ENCODE measurements at regions not wholly inside any gene's neighbourhood (a gene's known extent, or its start where the extent isn't known, plus 50 kb on each side); places are given as distances from the start of the nearest gene placed in this dataset.
A peak's percentile ranks its signal among the peaks of the same experiment; 100 is the strongest.
"Not testable (repeated sequence)": the region's sequence is repeated elsewhere in the genome, so short reads cannot be mapped to it uniquely, and the experiment has no call there.

GRCh38 chr6:50463931-50464330, 249.4 kb upstream of the TFAP2D start:
- no peak for DNase-seq (ENCODE audit: low spot score)

- no peak for DNase-seq (ENCODE audit: low spot score)
Observed at GRCh38 chr6:50467931-50468330, 245.4 kb upstream of the TFAP2D start.

- no peak for DNase-seq (ENCODE audit: low spot score)
Observed at GRCh38 chr6:50471041-50471440, 242.3 kb upstream of the TFAP2D start.

DNA sequence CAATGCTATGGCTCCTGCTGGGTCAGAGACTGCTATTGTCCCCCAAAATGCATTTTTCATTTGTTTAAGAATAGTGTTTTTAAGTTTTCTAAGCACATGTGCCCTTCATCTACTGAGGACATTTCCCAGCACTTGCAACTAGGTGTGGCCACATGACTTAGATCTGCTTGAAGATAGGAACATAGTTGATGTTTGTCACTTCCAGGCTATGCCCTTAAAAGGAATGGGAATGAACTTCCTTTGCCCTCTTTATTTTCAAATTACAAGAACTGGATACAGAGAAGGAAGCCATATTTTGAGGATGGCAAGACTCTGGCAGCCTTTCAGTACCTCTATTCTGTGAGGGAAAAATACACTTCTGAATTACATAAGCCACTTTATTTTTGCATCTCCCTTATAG, 203.0 kb upstream of the TFAP2D start:
- no peak for DNase-seq (ENCODE audit: low spot score)

GRCh38 chr6:50520326-50521266, 192.7 kb upstream of the TFAP2D start:
- no peak for DNase-seq (ENCODE audit: low spot score)

DNA sequence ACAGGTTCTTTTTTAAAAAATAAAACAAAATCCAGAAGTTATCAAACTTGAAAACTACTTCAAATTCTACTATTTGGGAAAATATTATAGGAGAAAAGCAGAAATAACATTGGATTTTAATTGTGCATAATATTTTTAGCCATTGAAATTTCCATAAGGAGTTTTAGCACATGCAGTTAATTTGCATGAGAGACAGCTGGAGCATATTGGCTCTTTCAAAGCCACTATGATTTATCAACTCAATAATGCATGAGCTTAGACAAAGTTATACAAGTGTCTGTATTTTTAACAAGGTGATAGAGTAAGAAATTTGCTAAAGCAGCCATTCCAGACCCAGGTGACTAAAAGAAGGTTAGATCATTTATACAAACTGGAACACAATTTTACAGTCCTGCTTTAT, 189.0 kb upstream of the TFAP2D start:
- DNase-seq (ENCODE audit: low spot score) = no peak

GRCh38 chr6:50527985-50528384, 185.3 kb upstream of the TFAP2D start:
- no peak for DNase-seq (ENCODE audit: low spot score)

- DNase-seq (ENCODE audit: low spot score) = no peak
Observed at GRCh38 chr6:50539447-50539846, 173.9 kb upstream of the TFAP2D start.

- no peak for DNase-seq (ENCODE audit: low spot score)
Observed at GRCh38 chr6:50541941-50542340, 171.4 kb upstream of the TFAP2D start.

GRCh38 chr6:50543666-50544065, 169.7 kb upstream of the TFAP2D start:
- no peak for DNase-seq (ENCODE audit: low spot score)

DNA sequence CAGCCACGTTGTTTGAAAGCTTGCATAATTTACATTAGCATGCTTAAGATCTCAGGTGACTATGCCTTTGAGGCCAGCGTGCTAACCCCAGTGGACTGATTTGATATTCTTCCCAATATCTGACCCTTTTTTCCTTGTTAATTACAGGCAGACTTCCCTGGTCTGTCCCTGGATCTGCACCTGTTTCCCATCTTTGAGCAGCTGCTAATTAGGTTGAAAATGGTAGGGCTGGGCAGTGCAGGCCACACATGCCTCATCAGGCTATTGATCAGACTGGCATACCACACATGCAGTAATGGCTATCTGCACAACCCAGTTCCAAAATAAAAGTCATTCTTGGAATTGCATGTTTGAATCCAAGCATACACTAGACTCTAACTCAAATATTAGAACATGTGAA, 164.3 kb upstream of the TFAP2D start:
- no peak for DNase-seq (ENCODE audit: low spot score)

DNA sequence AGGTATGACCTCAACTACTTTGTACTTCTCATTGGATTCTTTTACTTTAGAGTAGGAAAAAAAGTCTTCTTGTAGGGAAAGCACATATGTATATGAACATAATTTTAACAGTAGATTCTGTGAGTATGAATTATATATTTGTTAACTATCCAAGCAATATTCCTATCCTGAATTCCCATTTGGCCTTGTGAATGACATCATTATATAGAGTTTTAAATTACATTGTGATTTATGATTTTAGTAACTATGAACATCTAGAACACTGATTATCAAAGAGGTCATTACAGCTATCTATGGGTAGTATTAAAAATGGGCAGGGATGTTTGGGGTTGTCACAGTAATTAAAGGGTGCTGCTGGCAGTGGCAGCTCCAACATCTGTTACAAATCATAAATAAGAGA, 163.9 kb upstream of the TFAP2D start:
- DNase-seq (ENCODE audit: low spot score) = no peak

- DNase-seq (ENCODE audit: low spot score) = no peak
Observed at GRCh38 chr6:50555982-50556381, 157.3 kb upstream of the TFAP2D start.

GRCh38 chr6:50565004-50565403, 148.3 kb upstream of the TFAP2D start:
- no peak for DNase-seq (ENCODE audit: low spot score)

DNA sequence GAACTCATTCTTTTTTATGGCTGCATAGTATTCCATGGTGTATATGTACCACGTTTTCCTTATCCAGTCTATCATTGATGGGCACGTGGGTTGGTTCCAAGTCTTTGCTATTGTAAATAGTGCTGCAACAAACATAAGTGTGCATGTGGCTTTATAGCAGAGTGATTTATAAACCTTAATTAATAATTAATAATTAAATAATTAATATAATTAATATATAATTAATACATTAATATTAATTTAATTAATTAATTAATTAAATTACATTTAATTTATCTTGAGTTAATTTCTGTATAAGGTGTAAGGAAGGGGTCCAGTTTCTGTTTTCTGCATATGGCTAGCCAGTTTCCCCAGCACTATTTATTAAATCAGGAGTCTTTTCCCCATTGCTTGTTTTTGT, 142.1 kb upstream of the TFAP2D start:
- DNase-seq (ENCODE audit: low spot score) = not testable (repeated sequence)

DNA sequence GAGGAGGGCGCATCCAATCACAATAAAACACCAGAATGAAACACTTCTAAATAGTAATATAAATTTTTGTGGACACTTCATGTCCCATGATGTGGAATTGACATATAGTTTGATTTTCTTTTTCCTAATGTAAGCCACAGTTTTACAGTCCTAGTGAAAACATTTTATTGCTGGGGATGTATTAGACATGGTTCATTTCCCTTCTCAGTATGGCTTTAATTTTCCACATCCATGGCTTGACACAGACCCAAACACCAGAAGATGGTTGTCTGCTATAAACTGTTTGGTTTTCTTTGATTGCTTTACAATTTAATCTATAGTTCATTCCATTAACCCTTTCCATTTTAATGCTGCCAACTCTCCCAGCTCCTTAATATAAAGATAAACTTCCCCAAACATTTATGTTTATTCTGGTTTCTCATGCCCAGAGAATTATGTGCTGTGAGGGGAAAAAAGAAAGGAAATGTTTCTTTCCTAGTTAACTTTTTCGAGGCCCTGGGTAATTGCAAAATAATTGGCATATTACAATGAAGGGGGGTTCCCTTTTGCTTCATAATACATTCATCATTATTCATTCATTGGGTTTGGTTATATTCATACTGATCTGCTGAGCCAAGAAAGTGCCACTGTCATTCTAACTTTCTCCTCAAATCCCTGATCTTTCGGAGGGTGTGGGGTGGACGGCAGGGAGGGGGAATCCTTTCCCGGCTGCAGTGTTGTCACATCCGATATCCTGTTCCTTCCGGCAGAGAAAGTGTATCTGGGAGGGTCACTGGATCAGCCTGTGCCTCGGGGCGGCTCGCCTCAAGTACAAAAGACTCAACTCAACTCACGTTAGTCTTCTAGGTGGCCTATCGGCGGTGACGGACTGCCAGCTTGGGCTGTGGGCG, 127.6 kb upstream of the TFAP2D start:
- DNase-seq (ENCODE audit: low spot score) = no peak

- DNase-seq (ENCODE audit: low spot score) = no peak
Observed at GRCh38 chr6:50586331-50586675, 127.0 kb upstream of the TFAP2D start.

DNA sequence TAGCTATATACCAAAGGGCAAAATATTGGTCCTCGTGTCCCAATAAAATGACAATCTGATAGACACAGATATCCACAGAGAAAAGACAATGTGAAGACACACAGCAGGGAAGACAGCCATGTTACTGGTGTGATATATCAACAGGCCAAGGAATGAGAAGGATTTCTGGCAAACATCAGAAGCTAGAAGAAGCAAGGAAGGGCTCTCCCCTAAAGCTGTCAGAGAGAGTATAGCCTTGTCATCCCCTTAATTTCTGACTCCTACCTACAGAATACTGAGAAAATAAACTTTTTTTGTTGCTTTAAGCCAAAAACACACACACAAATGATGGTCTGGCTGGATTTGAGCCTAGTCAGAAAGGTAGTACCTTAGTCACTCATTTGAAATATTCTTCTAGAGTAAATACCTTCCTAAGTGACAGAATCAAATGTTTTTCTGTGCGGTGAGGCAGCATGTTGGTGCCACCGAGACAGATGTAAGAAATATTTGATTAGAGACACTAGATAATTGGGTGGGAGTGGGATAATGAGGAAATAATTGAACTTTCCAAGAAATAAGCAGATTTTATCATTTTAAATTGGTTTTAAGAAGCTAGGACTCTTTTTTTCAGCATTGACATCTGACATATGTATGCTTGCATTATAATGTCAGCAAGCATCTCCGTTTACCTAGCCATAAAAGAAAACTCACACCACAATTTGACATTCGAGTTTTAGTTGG, 123.4 kb upstream of the TFAP2D start:
- no peak for DNase-seq (ENCODE audit: low spot score)

DNA sequence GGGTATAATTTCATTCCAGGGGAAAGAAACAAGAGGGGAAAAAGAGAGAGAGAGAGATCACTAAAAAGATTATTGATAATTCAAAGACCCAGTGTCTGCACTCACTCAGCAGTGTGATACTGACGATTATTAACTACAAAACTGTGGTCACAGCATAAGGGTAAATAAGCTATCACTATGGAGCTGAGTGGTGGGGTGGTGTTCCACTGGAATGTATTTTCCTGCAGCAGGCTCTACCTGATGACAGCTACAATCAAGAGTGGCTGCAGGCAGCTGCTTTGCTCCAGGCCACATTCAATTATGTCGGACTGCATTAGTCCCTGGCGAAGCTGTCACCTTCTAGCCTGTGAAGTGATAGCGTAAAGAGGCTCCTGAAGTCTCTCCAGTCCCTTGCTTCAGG, 122.2 kb upstream of the TFAP2D start:
- DNase-seq (ENCODE audit: low spot score) = no peak

- DNase-seq (ENCODE audit: low spot score) = no peak
Observed at GRCh38 chr6:50600280-50600679, 113.0 kb upstream of the TFAP2D start.

DNA sequence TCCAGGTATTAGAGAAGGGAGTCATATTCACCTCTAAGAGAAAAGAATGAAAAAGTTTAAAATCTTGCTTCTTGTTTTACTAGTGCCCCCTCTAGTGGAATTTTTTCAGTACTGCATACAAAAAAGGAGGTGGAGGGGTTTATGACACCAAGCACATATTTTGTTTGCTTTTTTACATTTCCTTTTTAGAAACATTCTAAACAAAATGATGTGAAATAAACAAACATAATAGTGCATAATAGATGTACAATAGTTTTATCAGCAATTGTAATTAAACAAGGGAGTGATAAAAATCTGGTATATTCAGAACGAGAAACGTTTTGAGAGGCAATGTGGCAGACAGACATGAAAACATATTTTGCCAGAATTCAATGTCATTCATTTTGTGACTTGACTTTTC, 111.0 kb upstream of the TFAP2D start:
- DNase-seq (ENCODE audit: low spot score) = peak; percentile 48

DNA sequence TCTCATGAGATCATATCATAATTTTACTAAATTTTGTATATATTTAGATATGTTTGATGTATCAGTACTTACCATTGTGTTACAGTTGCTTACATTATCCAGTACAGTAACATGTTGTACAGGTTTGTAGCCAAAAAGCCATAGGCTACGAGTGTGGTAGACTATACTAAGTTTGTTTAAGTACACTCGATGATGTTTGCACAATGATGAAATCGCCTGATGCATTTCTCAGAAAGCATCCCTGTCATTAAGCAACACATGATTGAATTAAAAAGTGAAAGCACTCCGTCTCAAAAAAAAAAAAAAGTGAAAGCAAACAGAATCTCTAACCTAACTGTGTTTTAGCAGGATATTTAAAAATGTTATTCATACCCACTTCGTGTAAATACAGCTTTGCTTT, 104.9 kb upstream of the TFAP2D start:
- DNase-seq (ENCODE audit: low spot score) = no peak
